Gastrocnemius medialis (tissue), 4 donors: ENCODE measurements at regions not wholly inside any gene's neighbourhood (a gene's known extent, or its start where the extent isn't known, plus 50 kb on each side); places are given as distances from the start of the nearest gene placed in this dataset.
A peak's percentile ranks its signal among the peaks of the same experiment; 100 is the strongest.

ENCODE experiments used
- ATAC-seq, 2 donors: fragments of 150-250 bp; one replicate each; pipeline ENCODE4 v1.9.1; 2016
- DNase-seq, 2 donors: peaks; one replicate each; pipeline ENCODE4 v3.0.0-alpha.2; 2019
- H3K27ac ChIP-seq, 4 donors: fragments of 200-600 bp; sonication (generic); 1 replicate in 1 of 4; 2 replicates in 3 of 4; pipeline ENCODE4 v1.5.1; 2016 to 2018; ENCODE audit warnings: mild to moderate bottlenecking in 2 of 4, moderate library complexity in 1 of 4
- H3K27me3 ChIP-seq, 3 donors: fragments of 200-600 bp; sonication (generic) in 2 of 3; 1 replicate in 1 of 3; 2 replicates in 2 of 3; pipeline versions ENCODE4 v1.5.1 to v1.6.0; 2016 to 2019; ENCODE audit warnings: mild to moderate bottlenecking in 1 of 3, moderate library complexity in 1 of 3
- H3K36me3 ChIP-seq, 2 donors: fragments of 200-600 bp; sonication (generic) in 1 of 2; one replicate each; pipeline ENCODE4 v1.5.1; 2017 to 2018
- H3K4me1 ChIP-seq, 2 donors: fragments of 200-600 bp; sonication (generic) in 1 of 2; one replicate each; pipeline ENCODE4 v1.5.1; 2016 to 2017; ENCODE audit warnings: mild to moderate bottlenecking in 2 of 2
- H3K4me3 ChIP-seq, 4 donors: fragments of 200-600 bp; sonication (generic) in 3 of 4; 1 replicate in 1 of 4; 2 replicates in 3 of 4; pipeline ENCODE4 v1.5.1; 2016 to 2019; ENCODE audit warnings: mild to moderate bottlenecking in 2 of 4
- H3K9me3 ChIP-seq, 3 donors: fragments of 200-600 bp; sonication (generic) in 2 of 3; 1 replicate in 1 of 3; 2 replicates in 2 of 3; pipeline ENCODE4 v1.5.1; 2016 to 2019
- CTCF ChIP-seq, 5 experiments: fragments of 450-650 bp in 3 of 5; fragments of 200-600 bp in 2 of 5; sonication (generic) in 2 of 5; IDR thresholded peaks in 4 of 5; conservative IDR thresholded peaks in 1 of 5; 1 replicate in 4 of 5; 2 replicates in 1 of 5; pipeline ENCODE4 v1.5.1; 2016 to 2019; ENCODE audit warnings: antibody characterized with exemption in 5 of 5, mild to moderate bottlenecking in 3 of 5, moderate library complexity in 3 of 5
- POLR2A ChIP-seq, 2 donors: fragments of 450-650 bp; IDR thresholded peaks; one replicate each; pipeline ENCODE4 v1.6.1; 2017; ENCODE audit warnings: antibody characterized with exemption in 2 of 2, mild to moderate bottlenecking in 2 of 2, moderate library complexity in 2 of 2
- in situ Hi-C, 4 donors: fragments of 200-750 bp; cut with MboI; loops; one replicate each; pipeline versions ENCODE4 v1.15.0 to v1.8.0; 2017; ENCODE audit warnings: low sequenced_read_pairs in 4 of 4
- intact Hi-C: fragments of 100-400 bp; cut with DNase I; formaldehyde crosslinking; loops from one replicate; pipeline ENCODE4 v1.15.1; 2023; ENCODE audit warnings: low total_unique reads

- intact Hi-C loops (no loop called here), in situ Hi-C loops (loop anchor here in 3 of 4 donors (25.0 kb wide), 1 partner anchor 376 kb away; no protein-coding TSS in a partner anchor)
- peaks cover 15 to 35% (median 21%) of the 10 kb centered on the region in 3 donors for H3K27me3 ChIP-seq
- H3K4me3 ChIP-seq, result no peak overlapping the region
- H3K36me3 ChIP-seq, result no peaks in the 10 kb centered on the region
- DNase-seq, result no peak
- no peaks in the 10 kb centered on the region for H3K4me1 ChIP-seq
- TF ChIP-seq CTCF (IDR thresholded peaks at IDR 0.05 in 4 of 5, conservative IDR thresholded peaks at IDR 0.05 in 1 of 5), result no peak
- no peak for TF ChIP-seq POLR2A (IDR thresholded peaks at IDR 0.05)
- no peaks in the 10 kb centered on the region for H3K9me3 ChIP-seq
- no peak overlapping the region for H3K27ac ChIP-seq
- no peak for ATAC-seq
Observed at GRCh38 chr15:98288091-98288590, 327.6 kb downstream of the ARRDC4 start.

GRCh38 chr15:98289747-98290146, 329.2 kb downstream of the ARRDC4 start:
- H3K4me3 ChIP-seq, result no peak overlapping the region
- in situ Hi-C loops (loop anchor here in 3 of 4 donors (25.0 kb wide), 1 partner anchor 377 kb away; no protein-coding TSS in a partner anchor), intact Hi-C loops (no loop called here)
- H3K36me3 ChIP-seq, result no peaks in the 10 kb centered on the region
- DNase-seq, result no peak
- H3K27ac ChIP-seq, result no peak overlapping the region
- TF ChIP-seq CTCF (IDR thresholded peaks at IDR 0.05 in 4 of 5, conservative IDR thresholded peaks at IDR 0.05 in 1 of 5) (no peak), POLR2A (IDR thresholded peaks at IDR 0.05) (no peak)
- H3K27me3 ChIP-seq, result peaks cover 15 to 35% (median 22%) of the 10 kb centered on the region in 3 donors
- no peaks in the 10 kb centered on the region for H3K9me3 ChIP-seq
- H3K4me1 ChIP-seq, result no peaks in the 10 kb centered on the region
- no peak for ATAC-seq

GRCh38 chr15:98292442-98293240, 332.1 kb downstream of the ARRDC4 start:
- H3K36me3 ChIP-seq, result no peaks in the 10 kb centered on the region
- TF ChIP-seq CTCF (IDR thresholded peaks at IDR 0.05 in 4 of 5, conservative IDR thresholded peaks at IDR 0.05 in 1 of 5), result peak in 3 of 5 experiments; percentile 12 to 51 (median 22)
- no peak for TF ChIP-seq POLR2A (IDR thresholded peaks at IDR 0.05)
- H3K27me3 ChIP-seq, result peaks cover 15 to 34% (median 22%) of the 10 kb centered on the region in 3 donors
- DNase-seq, result no peak
- H3K4me3 ChIP-seq, result no peak overlapping the region
- in situ Hi-C loops (loop anchor here in 3 of 4 donors (25.0 kb wide), 1 partner anchor 380 kb away; no protein-coding TSS in a partner anchor), intact Hi-C loops (no loop called here)
- no peaks in the 10 kb centered on the region for H3K9me3 ChIP-seq
- no peaks in the 10 kb centered on the region for H3K4me1 ChIP-seq
- no peak for ATAC-seq
- H3K27ac ChIP-seq, result no peak overlapping the region

- Histone ChIP-seq H3K4me3 (no peak overlapping the region), H3K27me3 (peaks cover 15 to 24% (median 17%) of the 10 kb centered on the region in 3 donors), H3K36me3 (no peaks in the 10 kb centered on the region), H3K27ac (no peak overlapping the region), H3K9me3 (no peaks in the 10 kb centered on the region), H3K4me1 (no peaks in the 10 kb centered on the region)
- no peak for DNase-seq
- no peak for ATAC-seq
- in situ Hi-C loops (loop anchor here in 3 of 4 donors (25.0 kb wide), 1 partner anchor 382 kb away; no protein-coding TSS in a partner anchor), intact Hi-C loops (loop anchor here (2.0 kb wide), 1 partner anchor 391 kb away; no protein-coding TSS in a partner anchor)
- TF ChIP-seq CTCF (IDR thresholded peaks at IDR 0.05 in 4 of 5, conservative IDR thresholded peaks at IDR 0.05 in 1 of 5), result no peak
- TF ChIP-seq POLR2A (IDR thresholded peaks at IDR 0.05), result no peak
Observed at GRCh38 chr15:98294126-98294525, 333.6 kb downstream of the ARRDC4 start.
